ENCODE measurements at regions not wholly inside any gene's neighbourhood (a gene's known extent, or its start where the extent isn't known, plus 50 kb on each side); places are given as distances from the start of the nearest gene placed in this dataset.

- no peak for TF ChIP-seq SIN3A (IDR thresholded peaks at IDR 0.05; ENCODE audit: borderline replicate concordance, insufficient read depth, low read length)
- no peak for TF ChIP-seq FOXP2 (optimal IDR thresholded peaks at IDR 0.05; ENCODE audit: borderline replicate concordance, extremely low read depth, extremely low read length, insufficient read depth)
- TF ChIP-seq TAF1 (IDR thresholded peaks at IDR 0.05; ENCODE audit: borderline replicate concordance, insufficient read depth, low read length): no peak
- TF ChIP-seq REST (IDR thresholded peaks at IDR 0.05; ENCODE audit: insufficient read depth in 1 of 2, low read depth in 2 of 2, low read length in 2 of 2): no peak
- no peak for TF ChIP-seq POLR2AphosphoS5 (IDR thresholded peaks at IDR 0.05; ENCODE audit: low read depth, low read length)
Observed at GRCh38 chr16:8096211-8096610, 494.1 kb downstream of the TMEM114 start.

- TF ChIP-seq FOXP2 (optimal IDR thresholded peaks at IDR 0.05; ENCODE audit: borderline replicate concordance, extremely low read depth, extremely low read length, insufficient read depth) (no peak), REST (IDR thresholded peaks at IDR 0.05; ENCODE audit: insufficient read depth in 1 of 2, low read depth in 2 of 2, low read length in 2 of 2) (no peak), POLR2AphosphoS5 (IDR thresholded peaks at IDR 0.05; ENCODE audit: low read depth, low read length) (no peak), SIN3A (IDR thresholded peaks at IDR 0.05; ENCODE audit: borderline replicate concordance, insufficient read depth, low read length) (no peak)
Observed at GRCh38 chr16:8094696-8095095, 495.6 kb downstream of the TMEM114 start.

GRCh38 chr16:8088820-8089338 lies 501.4 kb downstream of the TMEM114 start:
- TF ChIP-seq FOXP2 (optimal IDR thresholded peaks at IDR 0.05; ENCODE audit: borderline replicate concordance, extremely low read depth, extremely low read length, insufficient read depth): no peak
- TF ChIP-seq TAF1 (IDR thresholded peaks at IDR 0.05; ENCODE audit: borderline replicate concordance, insufficient read depth, low read length): no peak
- no peak for TF ChIP-seq POLR2AphosphoS5 (IDR thresholded peaks at IDR 0.05; ENCODE audit: low read depth, low read length)
- no peak for TF ChIP-seq REST (IDR thresholded peaks at IDR 0.05; ENCODE audit: insufficient read depth in 1 of 2, low read depth in 2 of 2, low read length in 2 of 2)
- no peak for TF ChIP-seq SIN3A (IDR thresholded peaks at IDR 0.05; ENCODE audit: borderline replicate concordance, insufficient read depth, low read length)

DNA sequence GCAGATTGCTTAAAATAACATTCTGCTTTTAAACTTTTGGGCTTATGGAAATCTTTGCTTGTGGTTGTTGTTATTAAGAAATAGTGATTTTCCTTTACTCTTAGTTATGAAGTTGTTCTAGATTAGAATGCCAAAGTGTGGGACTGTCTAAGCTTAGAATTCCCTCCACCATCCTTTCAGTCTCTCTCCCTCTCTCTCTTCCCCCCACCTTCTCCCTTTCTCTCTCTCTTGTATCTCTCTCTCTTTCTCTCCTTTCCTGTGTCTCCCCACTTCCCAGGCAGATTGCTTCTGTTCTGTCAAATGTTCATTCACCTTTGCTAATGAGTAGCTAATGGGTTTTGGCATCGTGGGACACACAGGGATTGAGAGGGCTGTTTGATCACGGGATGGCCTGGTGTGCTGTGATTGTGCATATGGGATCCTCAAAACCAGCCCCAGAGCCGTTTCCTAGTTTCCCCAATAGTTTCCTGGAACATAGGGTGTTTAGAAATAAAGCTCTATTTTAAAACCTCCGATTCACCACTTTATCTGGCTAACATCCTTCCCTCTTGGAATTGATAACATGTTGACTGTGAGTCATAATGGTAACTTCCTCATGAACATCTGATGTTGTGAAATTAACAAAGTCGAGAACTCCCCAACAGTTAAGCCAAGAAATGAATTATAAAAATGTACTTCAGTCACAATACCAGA lies 502.6 kb downstream of the TMEM114 start:
- no peak for TF ChIP-seq FOXP2 (optimal IDR thresholded peaks at IDR 0.05; ENCODE audit: borderline replicate concordance, extremely low read depth, extremely low read length, insufficient read depth)
- no peak for TF ChIP-seq POLR2AphosphoS5 (IDR thresholded peaks at IDR 0.05; ENCODE audit: low read depth, low read length)
- TF ChIP-seq SIN3A (IDR thresholded peaks at IDR 0.05; ENCODE audit: borderline replicate concordance, insufficient read depth, low read length): no peak
- TF ChIP-seq REST (IDR thresholded peaks at IDR 0.05; ENCODE audit: insufficient read depth in 1 of 2, low read depth in 2 of 2, low read length in 2 of 2): no peak
- no peak for TF ChIP-seq TAF1 (IDR thresholded peaks at IDR 0.05; ENCODE audit: borderline replicate concordance, insufficient read depth, low read length)

All from PFSK-1 (cell line).